Ovary (tissue), 7 donors: ENCODE measurements at regions not wholly inside any gene's neighbourhood (a gene's known extent, or its start where the extent isn't known, plus 50 kb on each side); places are given as distances from the start of the nearest gene placed in this dataset.
"Not testable (repeated sequence)": the region's sequence is repeated elsewhere in the genome, so short reads cannot be mapped to it uniquely, and the experiment has no call there.

Experiments
- DNase-seq, 5 donors: peaks; one replicate each; pipeline ENCODE4 v3.0.0-alpha.2; 2019 to 2020
- H3K27ac ChIP-seq, 2 donors: fragments of 200-600 bp; one replicate each; pipeline versions ENCODE4 v1.5.1 to v1.8.0; 2019 to 2022
- H3K27me3 ChIP-seq: fragments of 200-600 bp; one replicate; pipeline ENCODE4 v1.8.0; 2022
- H3K36me3 ChIP-seq: fragments of 200-600 bp; sonication (generic); one replicate; pipeline ENCODE4 v1.5.1; 2019
- H3K4me1 ChIP-seq: one replicate; pipeline ENCODE4 v1.8.1; 2013; ENCODE audit warnings: mild to moderate bottlenecking, moderate library complexity; ENCODE audit not compliant: insufficient read depth
- H3K4me3 ChIP-seq: fragments of 200-600 bp; sonication (generic); one replicate; pipeline ENCODE4 v1.5.1; 2017
- H3K9me3 ChIP-seq, 2 donors: fragments of 200-600 bp in 1 of 2; sonication (generic) in 1 of 2; one replicate each; pipeline versions ENCODE4 v1.5.1 to v1.8.1; 2013 to 2019; ENCODE audit warnings: mild to moderate bottlenecking in 1 of 2, moderate library complexity in 1 of 2
- EP300 ChIP-seq: sonication (generic); formaldehyde crosslinking; IDR thresholded peaks from one replicate; pipeline ENCODE4 v1.6.1; 2017; ENCODE audit warnings: antibody characterized with exemption
- POLR2A ChIP-seq: fragments of 450-650 bp; IDR thresholded peaks from one replicate; pipeline ENCODE4 v1.6.1; 2017; ENCODE audit warnings: antibody characterized with exemption, mild to moderate bottlenecking, moderate library complexity
- WGBS, 3 donors: extraction: QIAGEN DNeasy Blood & Tissue Kit in 1 of 3; methylation state at CpG; one replicate each; pipeline versions ENCODE4 v1.1.5 to v1.1.7; 2013 to 2017; 5-methylcytosine and 5-hydroxymethylcytosine counted together
- intact Hi-C, 4 donors: fragments of 100-400 bp; cut with DNase I; formaldehyde crosslinking; loops; one replicate each; pipeline versions ENCODE4 v1.11.0 to v1.15.1; 2022 to 2023
- TF ChIP-seq, protein P1 (sequence below), 3 donors: fragments of 450-650 bp in 2 of 3; fragments of 200-600 bp in 1 of 3; IDR thresholded peaks; one replicate each; pipeline versions ENCODE4 v1.5.1 to v1.8.0; 2016 to 2022; ENCODE audit warnings: antibody characterized with exemption in 3 of 3, mild to moderate bottlenecking in 1 of 3
- donor health status: DM: no; HTN: no; CAD: no; lungs with moderate emphysema.
- donor health status: DM: no; HTN: no; CAD: no.
- donor health status: Bipolar disorder and iron deficiency.
- donor health status: DM: no; HTN: no; CAD: no.
- donor health status: DM: yes; HTN: yes; CAD: no.

DNA sequence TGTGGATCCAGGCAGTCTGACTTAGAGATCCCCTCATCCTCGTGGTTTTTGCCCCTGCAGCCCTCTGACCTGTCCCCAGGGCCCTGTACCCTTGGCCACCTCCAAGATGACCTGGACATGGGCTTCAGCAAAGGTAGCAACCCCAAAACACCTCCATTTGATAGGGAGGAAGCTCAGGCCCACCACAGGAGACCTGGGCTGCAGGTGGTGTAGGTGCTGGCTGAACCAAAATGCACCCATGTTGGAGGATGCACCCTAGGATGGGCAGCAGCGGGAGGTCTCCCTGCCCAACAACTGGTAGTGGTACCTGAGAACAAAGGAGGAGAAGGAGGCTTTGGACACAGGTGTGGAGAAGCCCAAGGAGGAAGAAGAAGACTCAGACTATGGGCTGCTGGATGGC lies 188.7 kb downstream of the ZNF716 start:
- no peak for DNase-seq
- Histone ChIP-seq H3K27ac (no peak overlapping the region), H3K4me3 (no peak overlapping the region), H3K36me3 (no peaks in the 10 kb centered on the region), H3K27me3 (no peaks in the 10 kb centered on the region), H3K4me1 (no peaks in the 10 kb centered on the region), H3K9me3 (no peaks in the 10 kb centered on the region)
- WGBS, 3 donors = 20 to 39% (median 24%) methylated on average over 2 of the region's 2 CpGs
- TF ChIP-seq POLR2A (no peak), EP300 (no peak)
- TF ChIP-seq, protein P1, sequence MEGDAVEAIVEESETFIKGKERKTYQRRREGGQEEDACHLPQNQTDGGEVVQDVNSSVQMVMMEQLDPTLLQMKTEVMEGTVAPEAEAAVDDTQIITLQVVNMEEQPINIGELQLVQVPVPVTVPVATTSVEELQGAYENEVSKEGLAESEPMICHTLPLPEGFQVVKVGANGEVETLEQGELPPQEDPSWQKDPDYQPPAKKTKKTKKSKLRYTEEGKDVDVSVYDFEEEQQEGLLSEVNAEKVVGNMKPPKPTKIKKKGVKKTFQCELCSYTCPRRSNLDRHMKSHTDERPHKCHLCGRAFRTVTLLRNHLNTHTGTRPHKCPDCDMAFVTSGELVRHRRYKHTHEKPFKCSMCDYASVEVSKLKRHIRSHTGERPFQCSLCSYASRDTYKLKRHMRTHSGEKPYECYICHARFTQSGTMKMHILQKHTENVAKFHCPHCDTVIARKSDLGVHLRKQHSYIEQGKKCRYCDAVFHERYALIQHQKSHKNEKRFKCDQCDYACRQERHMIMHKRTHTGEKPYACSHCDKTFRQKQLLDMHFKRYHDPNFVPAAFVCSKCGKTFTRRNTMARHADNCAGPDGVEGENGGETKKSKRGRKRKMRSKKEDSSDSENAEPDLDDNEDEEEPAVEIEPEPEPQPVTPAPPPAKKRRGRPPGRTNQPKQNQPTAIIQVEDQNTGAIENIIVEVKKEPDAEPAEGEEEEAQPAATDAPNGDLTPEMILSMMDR (IDR thresholded peaks at IDR 0.05) = no peak
- intact Hi-C loops = no loop called here

- H3K4me3 ChIP-seq = no peak overlapping the region
- no peak for DNase-seq
- H3K27me3 ChIP-seq = no peaks in the 10 kb centered on the region
- no peaks in the 10 kb centered on the region for H3K4me1 ChIP-seq
- no peak overlapping the region for H3K27ac ChIP-seq
- no peaks in the 10 kb centered on the region for H3K9me3 ChIP-seq
- H3K36me3 ChIP-seq = no peaks in the 10 kb centered on the region
- 66 to 78% (median 71%) methylated on average over 5 of the region's 5 CpGs for WGBS, 3 donors
- TF ChIP-seq, protein P1 (IDR thresholded peaks at IDR 0.05) = no peak
- TF ChIP-seq EP300 (no peak), POLR2A (no peak)
- intact Hi-C loops = loop anchor here in 1 of 4 donors (5.0 kb wide), 1 partner anchor 281 kb away; no protein-coding TSS in a partner anchor
Measured at GRCh38 chr7:57641521-57642067, 191.6 kb downstream of the ZNF716 start.

GRCh38 chr7:57642730-57643129 lies 192.8 kb downstream of the ZNF716 start:
- intact Hi-C loops = loop anchor here in 1 of 4 donors (5.0 kb wide), 1 partner anchor 280 kb away; no protein-coding TSS in a partner anchor
- no peak overlapping the region for H3K4me3 ChIP-seq
- no peaks in the 10 kb centered on the region for H3K36me3 ChIP-seq
- DNase-seq = no peak
- TF ChIP-seq, protein P1 (IDR thresholded peaks at IDR 0.05) = no peak
- TF ChIP-seq EP300 (no peak), POLR2A (no peak)
- H3K4me1 ChIP-seq = no peaks in the 10 kb centered on the region
- H3K27ac ChIP-seq = no peak overlapping the region
- no peaks in the 10 kb centered on the region for H3K27me3 ChIP-seq
- 61 to 67% (median 63%) methylated on average over 4 of the region's 4 CpGs for WGBS, 3 donors
- no peaks in the 10 kb centered on the region for H3K9me3 ChIP-seq

- WGBS, 3 donors = 86 to 88% (median 87%) methylated on average over 32 of the region's 32 CpGs
- intact Hi-C loops = no loop called here
- no peak for TF ChIP-seq POLR2A
- Histone ChIP-seq H3K4me3 (no peak overlapping the region), H3K36me3 (no peaks in the 10 kb centered on the region), H3K9me3 (no peaks in the 10 kb centered on the region), H3K27me3 (no peaks in the 10 kb centered on the region), H3K27ac (no peak overlapping the region), H3K4me1 (no peaks in the 10 kb centered on the region)
- DNase-seq = no peak
Measured at GRCh38 chr7:57646219-57646900, 196.4 kb downstream of the ZNF716 start.

- Histone ChIP-seq H3K27ac (no peak overlapping the region), H3K4me3 (no peak overlapping the region), H3K36me3 (no peaks in the 10 kb centered on the region), H3K9me3 (no peaks in the 10 kb centered on the region), H3K4me1 (no peaks in the 10 kb centered on the region), H3K27me3 (no peaks in the 10 kb centered on the region)
- DNase-seq = no peak
- TF ChIP-seq EP300 (no peak), POLR2A (no peak)
- TF ChIP-seq, protein P1 (IDR thresholded peaks at IDR 0.05) = no peak
- intact Hi-C loops = no loop called here
- WGBS, 3 donors = 90 to 92% (median 91%) methylated on average over 24 of the region's 24 CpGs
Measured at GRCh38 chr7:57646901-57647246, 196.9 kb downstream of the ZNF716 start.

GRCh38 chr7:57650401-57650800 lies 200.4 kb downstream of the ZNF716 start:
- H3K4me3 ChIP-seq, DNase-seq, H3K9me3 ChIP-seq, H3K27ac ChIP-seq, intact Hi-C loops, H3K4me1 ChIP-seq, H3K36me3 ChIP-seq, H3K27me3 ChIP-seq: not testable (repeated sequence)
- 88 to 93% (median 91%) methylated on average over 17 of the region's 17 CpGs for WGBS, 3 donors
